SH-SY5Y (cell line): ENCODE measurements at regions not wholly inside any gene's neighbourhood (a gene's known extent, or its start where the extent isn't known, plus 50 kb on each side); places are given as distances from the start of the nearest gene placed in this dataset.

ENCODE experiments used
- GATA2 ChIP-seq: IDR thresholded peaks from 2 replicates; pipeline ENCODE4 v1.6.1; 2011; ENCODE audit warnings: mild to moderate bottlenecking, low read depth, low read length
- GATA3 ChIP-seq: IDR thresholded peaks from 2 replicates; pipeline ENCODE4 v1.6.1; 2011; ENCODE audit warnings: low read depth, mild to moderate bottlenecking, low read length, moderate library complexity

DNA sequence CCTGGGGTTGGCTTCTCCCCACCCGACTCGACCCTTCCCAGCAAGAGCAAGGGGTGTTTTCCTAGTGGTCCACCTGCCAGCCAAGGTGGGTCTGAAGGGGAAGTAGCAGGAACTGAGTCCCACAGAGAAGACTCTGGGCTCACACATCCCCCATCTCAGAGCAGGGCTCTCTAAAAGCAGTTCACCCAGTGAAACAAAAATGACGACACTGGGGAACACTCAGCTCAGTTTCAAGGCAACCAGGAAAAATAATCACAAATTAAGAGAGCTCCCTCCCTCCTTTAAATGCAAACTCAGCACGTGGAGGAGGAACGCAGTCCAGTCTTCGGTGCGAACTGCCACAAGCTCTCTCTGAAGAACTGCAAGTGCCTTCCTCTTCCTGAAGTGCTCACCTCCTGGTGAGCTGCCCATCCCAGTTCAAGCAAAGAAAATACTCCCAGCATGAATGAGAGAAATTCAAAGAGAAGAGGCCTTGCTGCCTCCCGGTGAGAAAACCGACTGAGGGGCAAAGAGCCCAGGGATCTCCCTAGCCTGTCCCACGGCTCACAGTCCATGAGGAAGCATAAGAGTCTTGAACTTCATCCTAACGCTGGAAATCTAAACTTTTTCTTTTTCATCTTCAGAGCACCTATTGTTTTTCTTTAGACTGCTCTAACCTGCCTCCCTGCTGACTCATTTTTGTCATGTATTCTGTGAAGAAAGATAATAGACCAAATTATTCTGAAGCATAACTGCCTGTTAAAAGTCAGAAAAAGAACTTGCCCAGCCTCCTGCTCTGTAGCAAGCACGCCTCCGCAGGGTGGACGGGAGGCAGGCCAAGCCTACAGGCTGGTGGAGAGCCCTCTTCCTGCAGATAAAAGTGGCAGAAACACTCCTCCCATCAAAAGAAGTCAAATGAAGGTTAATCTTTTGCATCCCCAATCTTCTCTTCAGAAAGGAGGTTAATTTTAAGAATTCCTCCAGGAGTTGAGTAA is 281.4 kb downstream of the HHIPL2 start:
- TF ChIP-seq GATA2 (no peak), GATA3 (no peak)

- TF ChIP-seq GATA3 = no peak
- no peak for TF ChIP-seq GATA2
Measured at GRCh38 chr1:222263791-222264190, 284.1 kb downstream of the HHIPL2 start.

- TF ChIP-seq GATA2 (no peak), GATA3 (no peak)
Measured at GRCh38 chr1:222257027-222257426, 290.9 kb downstream of the HHIPL2 start.

DNA sequence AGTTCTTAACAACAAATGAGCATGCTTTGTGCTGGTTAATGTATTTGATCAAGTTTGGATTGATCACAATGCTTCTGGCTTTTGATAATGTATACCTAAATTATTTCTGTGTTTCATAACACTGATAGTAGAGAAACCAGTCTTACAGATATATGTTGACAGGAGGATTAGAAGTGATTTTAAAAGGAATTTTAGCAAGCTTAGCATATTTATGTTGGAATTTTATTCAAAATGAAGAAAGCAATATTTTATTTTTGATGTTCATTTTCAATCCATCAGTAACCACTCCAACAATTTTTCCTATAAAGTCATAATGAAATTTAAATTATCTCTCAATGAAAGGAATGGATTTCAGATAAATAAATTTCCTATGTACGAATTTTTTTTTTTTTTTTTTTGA is 291.8 kb downstream of the HHIPL2 start:
- no peak for TF ChIP-seq GATA2
- TF ChIP-seq GATA3 = no peak

DNA sequence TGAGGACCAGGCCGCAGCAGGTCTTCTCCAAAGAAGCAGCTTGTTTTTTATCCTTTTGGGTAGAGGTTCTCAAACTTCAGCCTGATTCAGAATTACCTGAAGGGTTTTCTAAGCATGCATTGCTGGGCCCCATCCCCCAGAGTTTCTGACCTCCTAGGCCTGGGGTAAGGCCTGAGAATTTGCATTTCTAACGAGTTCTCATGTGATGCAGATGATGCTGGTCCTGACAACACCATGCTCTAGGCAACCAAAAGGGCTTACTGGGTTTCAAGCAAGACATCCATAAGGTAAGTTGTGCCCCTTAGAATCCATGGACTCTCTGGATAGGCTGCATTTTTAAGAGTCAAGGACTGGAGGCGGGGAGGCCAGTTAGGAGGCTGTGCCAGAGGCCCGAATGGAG is 295.1 kb downstream of the HHIPL2 start:
- TF ChIP-seq GATA2 (no peak), GATA3 (no peak)

DNA sequence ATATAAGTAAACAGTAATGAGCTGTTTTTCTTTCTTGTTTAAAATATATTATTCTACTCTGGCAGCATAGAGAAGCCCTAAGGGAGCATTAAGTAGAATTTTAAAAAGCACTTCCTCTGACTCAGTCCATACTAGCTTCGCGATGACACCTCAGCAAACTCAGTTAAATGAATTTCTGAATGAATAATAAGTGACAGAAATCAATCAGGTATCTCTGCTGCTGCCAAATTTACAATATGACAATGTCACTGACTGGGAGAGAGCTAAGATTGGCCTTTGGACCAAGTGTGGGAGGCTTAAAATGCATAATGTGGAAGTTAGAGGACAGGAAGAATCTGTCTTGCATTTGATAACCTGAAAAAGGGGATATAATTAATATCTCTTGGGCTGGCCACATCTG is 296.1 kb downstream of the HHIPL2 start:
- TF ChIP-seq GATA2 (no peak), GATA3 (no peak)

- no peak for TF ChIP-seq GATA2
- no peak for TF ChIP-seq GATA3
Measured at GRCh38 chr1:222250376-222250775, 297.5 kb downstream of the HHIPL2 start.

- TF ChIP-seq GATA3 (no peak), GATA2 (no peak)
Measured at GRCh38 chr1:222247811-222248310, 300.0 kb downstream of the HHIPL2 start.

DNA sequence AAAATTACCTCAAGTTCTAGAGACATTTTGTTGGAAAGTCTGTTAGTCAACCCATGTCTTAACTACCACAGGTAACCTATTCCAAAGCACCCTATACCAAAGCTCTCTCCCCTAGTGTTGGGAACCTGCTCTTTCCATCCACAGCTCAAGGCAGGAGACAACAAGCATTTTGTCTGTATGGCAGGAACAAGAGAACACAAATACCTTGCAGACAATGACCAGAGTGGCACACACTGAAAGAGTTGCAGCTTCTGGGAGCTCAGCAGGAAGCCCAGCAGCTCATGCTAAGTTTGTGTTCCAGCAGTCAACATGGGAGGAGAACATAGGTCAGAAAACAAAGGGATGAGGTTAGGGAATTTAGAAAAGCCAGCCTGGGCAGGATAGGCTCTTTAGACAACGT is 300.8 kb downstream of the HHIPL2 start:
- TF ChIP-seq GATA2 (no peak), GATA3 (no peak)

DNA sequence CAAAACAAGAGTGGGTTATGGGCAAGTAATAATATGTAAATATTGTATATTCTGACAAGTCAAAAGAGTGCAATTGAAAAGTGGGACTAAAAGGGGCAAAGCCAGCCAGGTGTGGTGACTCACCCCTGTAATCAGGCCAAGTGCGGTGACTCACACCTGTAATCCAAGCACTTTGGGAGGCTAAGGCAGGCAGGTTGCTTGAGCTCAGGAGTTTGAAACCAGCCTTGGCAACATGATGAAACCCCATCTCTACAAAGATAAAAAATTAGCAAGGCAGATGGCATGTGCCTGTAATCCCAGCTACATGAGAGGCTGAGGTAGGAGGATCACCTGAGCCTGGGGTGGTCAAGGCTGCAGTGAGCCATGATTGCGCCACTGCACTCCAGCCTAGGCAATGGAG is 304.0 kb downstream of the HHIPL2 start:
- TF ChIP-seq GATA2 (no peak), GATA3 (no peak)

- TF ChIP-seq GATA2 (no peak), GATA3 (no peak)
Measured at GRCh38 chr1:222242492-222242891, 305.4 kb downstream of the HHIPL2 start.

GRCh38 chr1:222241410-222241809 is 306.5 kb downstream of the HHIPL2 start:
- TF ChIP-seq GATA2 (no peak), GATA3 (no peak)

DNA sequence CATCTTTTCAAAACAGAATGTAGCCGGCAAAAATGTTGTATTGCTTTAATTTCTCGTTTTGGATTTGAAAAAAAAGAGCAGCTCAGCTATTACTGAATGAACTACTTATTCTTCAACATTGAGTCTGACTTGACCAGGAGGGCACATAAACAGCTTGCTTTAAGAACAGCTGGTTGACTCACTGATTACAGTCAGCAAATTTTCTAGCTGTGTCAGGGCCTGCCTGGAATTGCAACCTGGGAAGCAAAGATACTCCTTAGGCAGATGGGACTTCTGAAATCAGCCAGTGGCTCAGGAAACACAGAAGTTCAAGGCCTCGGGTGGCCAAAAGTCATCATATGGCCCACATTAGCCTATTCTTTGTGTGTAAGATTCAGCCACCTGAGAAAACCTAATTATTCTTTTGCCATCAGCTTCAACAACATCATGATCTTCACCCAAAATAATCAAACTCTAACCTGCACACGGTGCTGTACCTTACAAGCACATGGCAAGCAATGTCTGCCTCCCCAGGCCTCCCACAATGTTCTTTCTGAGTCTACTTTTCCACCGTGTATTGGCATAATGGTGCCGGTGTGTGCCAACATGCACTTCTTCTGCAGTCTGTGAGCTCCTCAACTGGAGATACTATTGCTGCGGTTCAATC is 307.2 kb downstream of the HHIPL2 start:
- TF ChIP-seq GATA2 = no peak
- no peak for TF ChIP-seq GATA3

- no peak for TF ChIP-seq GATA3
- TF ChIP-seq GATA2 = no peak
Measured at GRCh38 chr1:222239130-222239529, 308.8 kb downstream of the HHIPL2 start.

DNA sequence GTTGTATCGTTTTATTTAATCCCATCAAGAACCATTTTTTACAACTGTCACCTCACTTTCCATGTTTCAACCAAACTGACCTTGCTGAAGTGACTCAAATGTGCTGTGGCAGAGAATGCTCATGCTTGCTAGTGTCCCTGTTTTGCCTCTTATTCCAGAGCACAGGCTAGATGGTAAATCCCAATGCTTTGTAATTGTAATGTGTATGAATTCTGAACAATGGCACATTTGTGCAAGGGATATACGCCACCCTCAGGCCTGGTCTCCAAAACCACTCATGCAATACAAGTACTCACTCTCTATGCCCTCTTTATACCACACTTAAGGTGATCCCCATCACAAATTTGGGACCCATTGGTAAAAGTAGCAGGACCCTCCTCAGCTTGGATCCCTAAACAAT is 313.6 kb downstream of the HHIPL2 start:
- TF ChIP-seq GATA3 (no peak), GATA2 (no peak)

GRCh38 chr1:222233444-222234158 is 314.3 kb downstream of the HHIPL2 start:
- TF ChIP-seq GATA3 (no peak), GATA2 (no peak)

GRCh38 chr1:222232842-222233241 is 315.1 kb downstream of the HHIPL2 start:
- TF ChIP-seq GATA2 (no peak), GATA3 (no peak)
